ENCODE measurements at regions not wholly inside any gene's neighbourhood (a gene's known extent, or its start where the extent isn't known, plus 50 kb on each side); places are given as distances from the start of the nearest gene placed in this dataset.

GRCh38 chr6:135722190-135722589, 129.3 kb upstream of the PDE7B start:
- no peak for TF ChIP-seq CTCF (IDR thresholded peaks at IDR 0.05)
- no peak for TF ChIP-seq POLR2A (IDR thresholded peaks at IDR 0.05)

Measured in thyroid gland (tissue), 4 donors.